Suprapubic skin (tissue), 4 donors: ENCODE measurements at regions not wholly inside any gene's neighbourhood (a gene's known extent, or its start where the extent isn't known, plus 50 kb on each side); places are given as distances from the start of the nearest gene placed in this dataset.

Experiments
- EP300 ChIP-seq: sonication (generic); formaldehyde crosslinking; IDR thresholded peaks from one replicate; pipeline ENCODE4 v1.6.1; 2017; ENCODE audit warnings: antibody characterized with exemption
- POLR2A ChIP-seq, 2 donors: fragments of 450-650 bp; IDR thresholded peaks; one replicate each; pipeline ENCODE4 v1.6.1; 2017; ENCODE audit warnings: antibody characterized with exemption in 2 of 2, mild to moderate bottlenecking in 2 of 2, moderate library complexity in 2 of 2
- POLR2AphosphoS5 ChIP-seq, 3 donors: sonication (generic); formaldehyde crosslinking; IDR thresholded peaks; one replicate each; pipeline ENCODE4 v1.6.1; 2017; ENCODE audit warnings: antibody characterized with exemption in 3 of 3
- TF ChIP-seq, protein P1 (sequence below), 2 donors: fragments of 200-600 bp in 1 of 2; fragments of 450-650 bp in 1 of 2; sonication (generic) in 1 of 2; IDR thresholded peaks; one replicate each; pipeline ENCODE4 v1.5.1; 2016 to 2019; ENCODE audit warnings: antibody characterized with exemption in 2 of 2, mild to moderate bottlenecking in 1 of 2, moderate library complexity in 1 of 2

DNA sequence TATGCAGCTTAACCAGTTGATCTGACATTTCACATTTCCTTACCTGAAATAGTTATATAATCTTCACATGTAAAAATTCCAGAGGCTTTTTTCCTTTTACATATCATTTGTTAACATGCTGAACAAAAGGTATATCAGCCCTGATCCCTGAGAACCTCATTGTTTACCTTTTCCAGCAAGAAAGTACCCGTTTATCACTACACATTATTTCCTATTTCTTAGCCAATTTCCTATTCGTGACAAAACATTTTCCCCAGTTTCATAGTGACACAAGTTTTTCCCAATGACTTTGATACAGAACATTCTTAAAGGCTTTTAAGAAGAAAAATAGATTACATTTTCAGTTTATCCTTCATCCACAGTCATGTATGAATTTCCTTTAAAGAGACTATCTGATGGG, 86.6 kb upstream of the DKK2 start:
- TF ChIP-seq, protein P1, sequence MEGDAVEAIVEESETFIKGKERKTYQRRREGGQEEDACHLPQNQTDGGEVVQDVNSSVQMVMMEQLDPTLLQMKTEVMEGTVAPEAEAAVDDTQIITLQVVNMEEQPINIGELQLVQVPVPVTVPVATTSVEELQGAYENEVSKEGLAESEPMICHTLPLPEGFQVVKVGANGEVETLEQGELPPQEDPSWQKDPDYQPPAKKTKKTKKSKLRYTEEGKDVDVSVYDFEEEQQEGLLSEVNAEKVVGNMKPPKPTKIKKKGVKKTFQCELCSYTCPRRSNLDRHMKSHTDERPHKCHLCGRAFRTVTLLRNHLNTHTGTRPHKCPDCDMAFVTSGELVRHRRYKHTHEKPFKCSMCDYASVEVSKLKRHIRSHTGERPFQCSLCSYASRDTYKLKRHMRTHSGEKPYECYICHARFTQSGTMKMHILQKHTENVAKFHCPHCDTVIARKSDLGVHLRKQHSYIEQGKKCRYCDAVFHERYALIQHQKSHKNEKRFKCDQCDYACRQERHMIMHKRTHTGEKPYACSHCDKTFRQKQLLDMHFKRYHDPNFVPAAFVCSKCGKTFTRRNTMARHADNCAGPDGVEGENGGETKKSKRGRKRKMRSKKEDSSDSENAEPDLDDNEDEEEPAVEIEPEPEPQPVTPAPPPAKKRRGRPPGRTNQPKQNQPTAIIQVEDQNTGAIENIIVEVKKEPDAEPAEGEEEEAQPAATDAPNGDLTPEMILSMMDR (IDR thresholded peaks at IDR 0.05): no peak
- TF ChIP-seq POLR2A (IDR thresholded peaks at IDR 0.05) (no peak), EP300 (no peak), POLR2AphosphoS5 (IDR thresholded peaks at IDR 0.05) (no peak)
